ENCODE measurements at regions not wholly inside any gene's neighbourhood (a gene's known extent, or its start where the extent isn't known, plus 50 kb on each side); places are given as distances from the start of the nearest gene placed in this dataset.

- DNase-seq (ENCODE audit: low spot score) = no peak
Measured at GRCh38 chr10:117927332-117927731, 119.4 kb downstream of the RAB11FIP2 start.

GRCh38 chr10:117927871-117928270, 118.9 kb downstream of the RAB11FIP2 start:
- DNase-seq (ENCODE audit: low spot score) = no peak

GRCh38 chr10:117928281-117928680, 118.5 kb downstream of the RAB11FIP2 start:
- DNase-seq (ENCODE audit: low spot score) = no peak

- no peak for DNase-seq (ENCODE audit: low spot score)
Measured at GRCh38 chr10:117928741-117929140, 118.0 kb downstream of the RAB11FIP2 start.

GRCh38 chr10:117929327-117930067, 117.2 kb downstream of the RAB11FIP2 start:
- no peak for DNase-seq (ENCODE audit: low spot score)

- DNase-seq (ENCODE audit: low spot score) = no peak
Measured at GRCh38 chr10:117931078-117931477, 115.7 kb downstream of the RAB11FIP2 start.

DNA sequence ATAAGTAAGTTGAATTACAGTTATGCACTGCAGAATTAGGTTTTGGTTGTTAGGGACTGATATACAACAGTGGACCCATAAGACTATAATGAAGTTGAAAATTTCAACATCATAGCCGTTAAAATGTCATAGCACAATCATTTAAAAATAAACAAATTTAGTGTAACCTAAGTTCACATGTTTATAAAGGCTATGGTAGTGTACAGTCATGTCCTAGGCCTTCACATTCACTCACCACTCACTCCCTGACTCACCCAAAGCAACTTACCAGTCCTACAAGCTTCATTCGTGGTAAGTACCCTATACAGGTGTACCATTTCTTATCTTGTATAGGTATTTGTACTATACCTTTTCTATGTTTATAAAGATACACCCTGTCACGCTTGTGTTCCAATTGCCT, 113.7 kb downstream of the RAB11FIP2 start:
- DNase-seq (ENCODE audit: low spot score) = no peak

GRCh38 chr10:117934477-117934876, 112.3 kb downstream of the RAB11FIP2 start:
- no peak for DNase-seq (ENCODE audit: low spot score)

GRCh38 chr10:117936141-117936540, 110.6 kb downstream of the RAB11FIP2 start:
- DNase-seq (ENCODE audit: low spot score) = peak; percentile 0

DNA sequence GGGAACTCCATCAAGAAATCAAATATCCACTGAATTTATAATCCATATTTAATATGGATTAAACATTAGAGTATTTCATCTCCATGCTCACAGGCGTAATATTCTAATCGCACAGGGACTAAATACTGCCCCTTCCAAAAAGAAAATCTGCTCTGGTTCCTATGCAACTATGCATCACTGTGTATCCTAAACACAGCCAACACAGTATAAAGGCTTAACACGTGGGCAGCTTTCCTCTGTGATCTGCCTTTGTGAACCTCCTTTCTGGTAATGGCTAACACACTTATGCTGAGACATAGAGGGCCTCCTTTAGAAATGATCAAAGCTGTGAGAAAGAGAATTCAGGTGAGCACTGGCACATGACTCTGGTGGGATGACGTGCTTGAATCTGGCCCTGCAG, 110.2 kb downstream of the RAB11FIP2 start:
- no peak for DNase-seq (ENCODE audit: low spot score)

DNA sequence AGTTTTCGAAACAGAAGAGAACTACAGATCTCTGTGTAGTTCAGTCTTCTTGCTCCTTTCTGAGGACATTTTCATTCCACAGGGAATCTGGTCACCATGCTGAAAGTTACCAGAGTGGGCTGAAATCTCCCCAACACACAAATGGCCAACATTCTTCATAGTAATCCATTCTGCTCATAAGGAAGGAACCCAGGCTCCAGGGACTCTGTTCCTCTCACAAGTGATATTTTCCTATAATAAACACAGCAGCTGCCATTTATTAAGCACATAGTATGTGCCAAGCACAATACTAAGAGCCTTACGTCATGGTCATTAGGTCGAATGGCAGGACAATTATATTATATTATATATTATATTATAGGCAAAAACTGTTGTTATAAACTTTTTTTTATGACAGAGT, 109.8 kb downstream of the RAB11FIP2 start:
- DNase-seq (ENCODE audit: low spot score) = no peak

DNA sequence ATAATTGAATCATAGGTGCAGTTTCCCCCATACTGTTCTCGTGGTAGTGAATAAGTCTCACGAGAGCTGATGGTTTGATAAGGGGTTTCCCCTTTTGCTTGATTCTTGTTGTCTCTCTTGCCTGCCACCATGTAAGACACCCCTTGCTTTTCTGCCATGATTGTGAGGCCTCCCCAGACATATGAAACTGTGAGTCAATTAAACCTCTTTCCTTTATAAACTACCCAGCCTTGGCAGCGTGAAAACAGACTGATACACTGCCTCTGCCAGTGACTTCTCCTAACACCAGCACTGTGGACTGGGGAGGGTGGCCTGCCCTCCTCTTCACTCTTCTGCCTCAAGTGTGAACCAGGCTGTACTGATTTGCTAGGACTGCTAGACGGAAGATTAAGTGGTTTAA, 108.6 kb downstream of the RAB11FIP2 start:
- DNase-seq (ENCODE audit: low spot score) = no peak

- DNase-seq (ENCODE audit: low spot score) = no peak
Measured at GRCh38 chr10:117942226-117942625, 104.5 kb downstream of the RAB11FIP2 start.

- no peak for DNase-seq (ENCODE audit: low spot score)
Measured at GRCh38 chr10:117944676-117945447, 101.9 kb downstream of the RAB11FIP2 start.

DNA sequence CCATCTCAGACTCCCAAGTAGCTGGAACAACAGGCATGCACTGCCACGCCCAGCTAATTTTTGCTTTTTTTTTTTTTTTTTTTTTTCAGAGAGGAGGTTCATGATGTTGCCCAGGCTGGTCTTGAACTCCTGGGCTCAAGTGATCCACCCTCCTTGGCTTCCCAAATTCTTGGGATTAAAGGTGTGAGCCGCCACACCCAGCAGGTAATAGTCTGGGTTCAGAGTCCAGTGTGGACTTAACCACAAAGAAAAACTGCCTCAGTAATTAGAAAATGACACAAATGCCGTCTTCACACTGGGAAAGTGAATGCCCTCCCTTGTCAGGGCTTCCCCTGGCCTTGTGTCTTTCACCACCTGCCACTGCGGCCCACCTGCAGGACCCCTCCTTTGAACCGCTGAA, 101.1 kb downstream of the RAB11FIP2 start:
- DNase-seq (ENCODE audit: low spot score) = no peak

DNA sequence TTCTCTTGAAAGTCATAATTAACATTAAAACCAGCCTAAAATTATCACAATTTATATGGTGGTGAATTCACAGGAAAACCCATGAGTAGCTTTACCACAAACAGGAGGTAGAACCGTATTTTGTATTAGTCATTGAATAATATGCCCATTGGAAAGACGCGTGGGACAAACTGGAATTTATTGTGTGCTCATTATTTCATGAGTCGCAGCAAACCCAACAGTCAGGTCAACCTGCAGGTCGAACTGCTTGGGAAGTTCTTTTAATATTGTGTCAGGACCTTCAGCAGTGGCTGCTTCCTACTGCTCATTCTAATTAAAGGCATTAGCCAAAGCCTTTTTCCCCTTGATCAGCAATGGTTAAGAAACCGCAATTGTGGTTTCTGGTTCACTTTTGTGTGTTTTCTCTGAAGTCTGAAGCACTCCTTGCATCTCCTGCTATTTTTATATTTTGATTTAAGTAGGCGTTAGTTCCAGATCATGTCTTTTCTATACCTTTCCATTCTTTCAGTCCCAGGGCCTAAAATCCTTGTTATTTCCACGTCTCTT, 100.1 kb downstream of the RAB11FIP2 start:
- DNase-seq (ENCODE audit: low spot score) = no peak

GRCh38 chr10:117948493-117948892, 98.2 kb downstream of the RAB11FIP2 start:
- no peak for DNase-seq (ENCODE audit: low spot score)

DNA sequence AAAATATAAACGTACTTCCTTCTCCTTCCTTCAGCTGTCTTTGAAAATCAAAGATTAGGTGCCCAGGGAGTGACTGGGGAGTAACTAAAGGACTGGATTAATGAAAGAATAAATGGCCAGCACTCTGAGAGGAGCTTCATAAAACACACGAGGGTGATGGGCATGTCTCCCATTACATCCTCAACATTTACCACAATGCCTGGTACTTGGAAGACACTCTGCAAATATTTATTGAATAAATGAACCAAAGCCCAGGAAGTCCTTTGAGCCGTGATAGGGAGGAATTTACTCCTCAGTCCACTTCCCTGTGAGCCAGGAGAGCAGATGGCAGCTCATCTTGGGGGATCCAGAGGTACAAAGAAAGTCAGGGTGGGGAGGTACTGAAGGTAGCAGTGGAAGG, 96.3 kb downstream of the RAB11FIP2 start:
- no peak for DNase-seq (ENCODE audit: low spot score)

Measured in globus pallidus (tissue), 1 donor.